ENCODE measurements at regions not wholly inside any gene's neighbourhood (a gene's known extent, or its start where the extent isn't known, plus 50 kb on each side); places are given as distances from the start of the nearest gene placed in this dataset.

- no peaks in the 10 kb centered on the region for H3K36me3 Mint-ChIP-seq
- no peaks in the 10 kb centered on the region for H3K27me3 Mint-ChIP-seq (ENCODE audit: low read depth)
- POLR2A ChIA-PET: no interaction called here
- CTCF ChIA-PET: interaction anchor here (1.1 kb wide), 1 partner anchor 74 kb away, joined by 4 read pairs; no protein-coding TSS in a partner anchor
- no peak for TF ChIP-seq NFYB (CRISPR knock-in tag; conservative IDR thresholded peaks at IDR 0.05; ENCODE audit: low read depth)
- no peak for TF ChIP-seq OVOL2 (CRISPR knock-in tag; IDR thresholded peaks at IDR 0.05; ENCODE audit: borderline replicate concordance)
- no peak for TF ChIP-seq GABPB1 (CRISPR knock-in tag; IDR thresholded peaks at IDR 0.05)
- no peak for TF ChIP-seq ZNF416 (CRISPR knock-in tag; IDR thresholded peaks at IDR 0.05)
- no peak for TF ChIP-seq ZNF425 (CRISPR knock-in tag; conservative IDR thresholded peaks at IDR 0.05)
- TF ChIP-seq CREB1 (CRISPR knock-in tag; IDR thresholded peaks at IDR 0.05): no peak
- H3K4me3 Mint-ChIP-seq: peak overlapping the region; percentile 33
- H3K27ac Mint-ChIP-seq: peak overlapping the region; percentile 81
- ATAC-seq: peak; percentile 94
- no peak for DNase-seq (ENCODE audit: low spot score)
- H3K4me1 Mint-ChIP-seq: peaks cover 33% of the 10 kb centered on the region
- H3K9me3 Mint-ChIP-seq: no peaks in the 10 kb centered on the region
Observed at GRCh38 chr14:84254290-84254689, 1275.7 kb upstream of the FLRT2 start.

- H3K27me3 Mint-ChIP-seq (ENCODE audit: low read depth): no peaks in the 10 kb centered on the region
- H3K9me3 Mint-ChIP-seq: peaks cover 15% of the 10 kb centered on the region
- POLR2A ChIA-PET: no interaction called here
- H3K4me3 Mint-ChIP-seq: no peak overlapping the region
- CTCF ChIA-PET: no interaction called here
- no peak overlapping the region for H3K27ac Mint-ChIP-seq
- ATAC-seq: no peak
- no peaks in the 10 kb centered on the region for H3K36me3 Mint-ChIP-seq
- no peaks in the 10 kb centered on the region for H3K4me1 Mint-ChIP-seq
- no peak for DNase-seq (ENCODE audit: low spot score)
- no peak for TF ChIP-seq USF1 (CRISPR knock-in tag; IDR thresholded peaks at IDR 0.05)
- TF ChIP-seq ARID4B (CRISPR knock-in tag; IDR thresholded peaks at IDR 0.05; ENCODE audit: borderline replicate concordance): no peak
- TF ChIP-seq ZNF281 (CRISPR knock-in tag; IDR thresholded peaks at IDR 0.05): no peak
- TF ChIP-seq FOXK1 (CRISPR knock-in tag; IDR thresholded peaks at IDR 0.05): no peak
- no peak for TF ChIP-seq EMX1 (CRISPR knock-in tag; IDR thresholded peaks at IDR 0.05)
- TF ChIP-seq TEAD4 (CRISPR knock-in tag; IDR thresholded peaks at IDR 0.05): no peak
- no peak for TF ChIP-seq SOX15 (CRISPR knock-in tag; IDR thresholded peaks at IDR 0.05)
- TF ChIP-seq FOXP1 (CRISPR knock-in tag; IDR thresholded peaks at IDR 0.05; ENCODE audit: borderline replicate concordance): no peak
- TF ChIP-seq ATF6 (CRISPR knock-in tag; IDR thresholded peaks at IDR 0.05): no peak
- TF ChIP-seq ATF2 (CRISPR knock-in tag; IDR thresholded peaks at IDR 0.05; ENCODE audit: borderline replicate concordance, low read depth): no peak
Observed at GRCh38 chr14:84262932-84263331, 1267.0 kb upstream of the FLRT2 start.

All from WTC11 (cell line).